Left colon (tissue), 2 donors: ENCODE measurements at regions not wholly inside any gene's neighbourhood (a gene's known extent, or its start where the extent isn't known, plus 50 kb on each side); places are given as distances from the start of the nearest gene placed in this dataset.
A peak's percentile ranks its signal among the peaks of the same experiment; 100 is the strongest.
"Not testable (repeated sequence)": the region's sequence is repeated elsewhere in the genome, so short reads cannot be mapped to it uniquely, and the experiment has no call there.

Experiments used
- ATAC-seq: fragments of 200-7000 bp; cut with Tn5 transposase; one replicate; pipeline ENCODE4 v1.9.1; 2020; ENCODE audit warnings: mild to moderate bottlenecking, moderate library complexity
- DNase-seq, 2 donors: peaks; one replicate each; pipeline ENCODE4 v3.0.0-alpha.2; 2020
- intact Hi-C, 2 donors: fragments of 100-400 bp; cut with DNase I in 1 of 2; cut with micrococcal nuclease in 1 of 2; formaldehyde crosslinking; loops; one replicate each; pipeline versions ENCODE4 v1.11.2 to v1.14.0; 2022; cut with DNase I, micrococcal nuclease
- donor health status: DM: no; HTN: no; CAD: no.
- donor health status: DM: yes; HTN: yes; CAD: no.

- no peak for DNase-seq
- intact Hi-C loops: no loop called here
- no peak for ATAC-seq
Measured at GRCh38 chr2:175872721-175873120, 129.3 kb downstream of the LNPK start.

- DNase-seq (no peak), ATAC-seq (no peak)
- intact Hi-C loops: no loop called here
Measured at GRCh38 chr2:175872005-175872348, 130.1 kb downstream of the LNPK start.

GRCh38 chr2:175871331-175872004, 130.6 kb downstream of the LNPK start:
- no peak for ATAC-seq
- no peak for DNase-seq
- intact Hi-C loops: no loop called here

GRCh38 chr2:175865716-175866115, 136.4 kb downstream of the LNPK start:
- intact Hi-C loops: no loop called here
- DNase-seq (no peak), ATAC-seq (no peak)

- no peak for ATAC-seq
- no peak for DNase-seq
- intact Hi-C loops: no loop called here
Measured at GRCh38 chr2:175864137-175864850, 137.8 kb downstream of the LNPK start.

GRCh38 chr2:175861958-175862357, 140.1 kb downstream of the LNPK start:
- DNase-seq (no peak), ATAC-seq (no peak)
- intact Hi-C loops: no loop called here

- ATAC-seq (no peak), DNase-seq (peak in 1 of 2 donors; percentile 36)
- intact Hi-C loops: no loop called here
Measured at GRCh38 chr2:175855794-175856453, 146.1 kb downstream of the LNPK start.

GRCh38 chr2:175855236-175855635, 146.8 kb downstream of the LNPK start:
- ATAC-seq (no peak), DNase-seq (no peak)
- intact Hi-C loops: no loop called here

- intact Hi-C loops: no loop called here
- ATAC-seq (no peak), DNase-seq (no peak)
Measured at GRCh38 chr2:175854665-175855064, 147.4 kb downstream of the LNPK start.

GRCh38 chr2:175854129-175854528, 147.9 kb downstream of the LNPK start:
- DNase-seq (no peak), ATAC-seq (no peak)

GRCh38 chr2:175853616-175853890, 148.5 kb downstream of the LNPK start:
- intact Hi-C loops: no loop called here
- DNase-seq (no peak), ATAC-seq (no peak)

More at GRCh38 chr2:175854129-175854528, 147.9 kb downstream of the LNPK start:
- intact Hi-C loops: no loop called here

GRCh38 chr2:175852879-175853615, 149.0 kb downstream of the LNPK start:
- no peak for DNase-seq
- intact Hi-C loops: no loop called here
- no peak for ATAC-seq

- ATAC-seq (no peak), DNase-seq (no peak)
- intact Hi-C loops: no loop called here
Measured at GRCh38 chr2:175847128-175847527, 154.9 kb downstream of the LNPK start.

- DNase-seq (no peak), ATAC-seq (no peak)
- intact Hi-C loops: no loop called here
Measured at GRCh38 chr2:175844169-175844568, 157.9 kb downstream of the LNPK start.

- no peak for ATAC-seq
- no peak for DNase-seq
- intact Hi-C loops: no loop called here
Measured at GRCh38 chr2:175843625-175844024, 158.4 kb downstream of the LNPK start.

GRCh38 chr2:175842996-175843395, 159.1 kb downstream of the LNPK start:
- intact Hi-C loops: no loop called here
- ATAC-seq (no peak), DNase-seq (no peak)

GRCh38 chr2:175840765-175841164, 161.3 kb downstream of the LNPK start:
- DNase-seq, ATAC-seq, intact Hi-C loops: not testable (repeated sequence)

- no peak for ATAC-seq
- intact Hi-C loops: no loop called here
Measured at GRCh38 chr2:175840256-175840655, 161.8 kb downstream of the LNPK start.

GRCh38 chr2:175838979-175839378, 163.1 kb downstream of the LNPK start:
- DNase-seq (no peak), ATAC-seq (no peak)
- intact Hi-C loops: no loop called here

More at GRCh38 chr2:175840256-175840655, 161.8 kb downstream of the LNPK start:
- no peak for DNase-seq

GRCh38 chr2:175837046-175837445, 165.0 kb downstream of the LNPK start:
- no peak for ATAC-seq
- intact Hi-C loops: no loop called here
- DNase-seq: no peak
